ENCODE measurements at regions not wholly inside any gene's neighbourhood (a gene's known extent, or its start where the extent isn't known, plus 50 kb on each side); places are given as distances from the start of the nearest gene placed in this dataset.

DNA sequence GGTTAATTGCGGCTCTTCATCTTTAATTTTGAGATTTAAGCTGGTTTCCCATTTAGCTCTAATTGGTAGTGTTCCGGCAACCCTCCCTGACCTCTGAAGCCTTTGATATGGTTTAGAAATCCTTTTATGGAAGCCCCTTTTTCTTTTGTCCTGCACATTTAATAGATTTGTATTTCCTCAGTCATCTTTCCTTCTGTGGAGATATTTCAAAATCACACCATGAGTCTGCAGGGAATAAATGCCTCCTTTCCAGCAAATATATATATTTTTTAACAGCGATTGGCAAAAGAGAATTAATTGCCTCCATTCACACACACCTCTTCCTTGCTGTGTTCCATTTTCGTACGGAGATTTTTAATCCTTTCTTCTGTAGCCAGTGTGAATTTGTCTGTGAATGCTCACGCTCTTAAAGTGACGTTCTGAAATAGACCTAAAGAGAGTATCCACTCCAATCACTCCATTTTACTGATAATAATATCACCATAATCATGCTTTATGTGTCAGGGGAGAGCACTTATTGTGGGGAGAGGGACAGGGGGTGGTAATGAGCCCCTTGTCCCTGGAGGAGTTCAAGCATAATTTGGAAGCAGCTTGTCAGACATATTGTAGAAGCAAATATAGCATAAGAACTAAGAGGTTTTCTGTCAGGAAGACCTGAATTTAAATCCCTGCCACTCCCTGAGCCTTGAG is 142.5 kb upstream of the SYT13 start:
- H3K9ac ChIP-seq = no peak overlapping the region
- no peaks in the 10 kb centered on the region for H3K4me1 ChIP-seq (ENCODE audit: insufficient read depth)
- no peaks in the 10 kb centered on the region for H3F3A ChIP-seq (ENCODE audit: insufficient read depth)
- no peaks in the 10 kb centered on the region for H3K9me3 ChIP-seq (ENCODE audit: low read depth)
- peaks cover 57% of the 10 kb centered on the region for H3K27me3 ChIP-seq (replicated peaks; ENCODE audit: insufficient read depth)
- H3K9me2 ChIP-seq (ENCODE audit: insufficient read depth) = no peaks in the 10 kb centered on the region
- no peak overlapping the region for H3K4me2 ChIP-seq (ENCODE audit: unreplicated experiment)
- H3K36me3 ChIP-seq (ENCODE audit: low read depth) = no peaks in the 10 kb centered on the region
- in situ Hi-C loops (cut with MboI) = no loop called here
- no peak overlapping the region for H3K27ac ChIP-seq
- H3K4me3 ChIP-seq = no peak overlapping the region
- TF ChIP-seq EZH2phosphoT487 (IDR thresholded peaks at IDR 0.05; ENCODE audit: insufficient read depth, low read depth) = no peak
- no peak for TF ChIP-seq EZH2 (IDR thresholded peaks at IDR 0.05; ENCODE audit: insufficient read depth, poor library complexity, severe bottlenecking)
- DNase-seq = no peak
- WGBS, 2 experiments (ENCODE audit: low coverage in 1 of 2, low lambda C conversion rate in 2 of 2, missing lambda C conversion rate in 2 of 2) = 18 to 22% methylated on average over 7 of the region's 7 CpGs
- H4K20me1 ChIP-seq (ENCODE audit: insufficient read depth) = no peaks in the 10 kb centered on the region
- H2AFZ ChIP-seq = no peak overlapping the region
- no peaks in the 10 kb centered on the region for H3K79me2 ChIP-seq (ENCODE audit: insufficient read depth)

- H3K9me3 ChIP-seq (ENCODE audit: low read depth) = no peaks in the 10 kb centered on the region
- H3K4me2 ChIP-seq (ENCODE audit: unreplicated experiment) = no peak overlapping the region
- H3K4me3 ChIP-seq = no peak overlapping the region
- H3K9me2 ChIP-seq (ENCODE audit: insufficient read depth) = no peaks in the 10 kb centered on the region
- no peaks in the 10 kb centered on the region for H3F3A ChIP-seq (ENCODE audit: insufficient read depth)
- TF ChIP-seq EZH2phosphoT487 (IDR thresholded peaks at IDR 0.05; ENCODE audit: insufficient read depth, low read depth) = no peak
- no peak for TF ChIP-seq EZH2 (IDR thresholded peaks at IDR 0.05; ENCODE audit: insufficient read depth, poor library complexity, severe bottlenecking)
- peaks cover 54% of the 10 kb centered on the region for H3K27me3 ChIP-seq (replicated peaks; ENCODE audit: insufficient read depth)
- H3K36me3 ChIP-seq (ENCODE audit: low read depth) = no peaks in the 10 kb centered on the region
- no peak for DNase-seq
- H3K79me2 ChIP-seq (ENCODE audit: insufficient read depth) = no peaks in the 10 kb centered on the region
- no peak overlapping the region for H2AFZ ChIP-seq
- WGBS, 2 experiments (ENCODE audit: low coverage in 1 of 2, low lambda C conversion rate in 2 of 2, missing lambda C conversion rate in 2 of 2) = 8 to 10% methylated on average over 9 of the region's 9 CpGs
- no peaks in the 10 kb centered on the region for H3K4me1 ChIP-seq (ENCODE audit: insufficient read depth)
- in situ Hi-C loops (cut with MboI) = no loop called here
- no peak overlapping the region for H3K27ac ChIP-seq
- H4K20me1 ChIP-seq (ENCODE audit: insufficient read depth) = no peaks in the 10 kb centered on the region
- H3K9ac ChIP-seq = no peak overlapping the region
These were observed 142.0 kb upstream of the SYT13 start for GRCh38 chr11:45428116-45428515.

DNA sequence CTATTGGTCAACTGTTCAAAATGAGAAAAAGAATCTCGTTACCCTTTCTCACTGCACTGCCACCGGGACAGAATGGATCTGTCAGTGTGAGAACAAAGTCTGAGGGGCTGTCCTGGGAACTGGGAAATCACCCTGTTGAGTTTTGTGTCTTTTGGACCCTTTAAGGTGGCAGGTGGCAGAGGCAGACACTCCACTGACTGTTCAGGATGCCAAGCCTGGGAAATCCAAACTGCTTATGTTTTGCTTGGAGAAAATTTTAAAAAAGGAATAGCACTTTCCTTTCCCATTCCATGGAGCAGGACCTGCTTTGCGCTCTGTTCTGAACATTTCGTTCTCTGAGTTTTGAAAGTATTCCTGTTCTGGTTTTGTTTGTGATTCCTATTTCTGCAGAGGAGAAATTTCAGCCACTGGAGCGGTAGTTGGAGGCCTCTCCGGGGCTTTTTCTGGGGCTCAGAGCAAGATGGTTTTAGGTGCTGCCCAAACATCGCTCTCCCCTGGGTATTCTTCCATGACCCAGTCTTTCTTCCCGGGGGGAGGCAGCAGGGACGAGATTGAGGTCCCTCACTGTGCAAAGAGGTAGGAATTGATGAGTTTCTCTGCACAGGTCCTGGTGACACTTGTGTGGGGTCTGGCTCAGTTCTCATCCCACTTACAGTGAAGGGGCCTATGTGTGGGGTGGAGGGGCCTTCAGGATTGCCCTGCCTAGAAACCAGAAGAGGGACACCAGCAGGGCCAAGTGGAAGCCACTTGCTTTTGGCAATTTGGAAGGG is 138.5 kb upstream of the SYT13 start:
- no peaks in the 10 kb centered on the region for H3K4me1 ChIP-seq (ENCODE audit: insufficient read depth)
- in situ Hi-C loops (cut with MboI) = no loop called here
- no peak overlapping the region for H3K4me2 ChIP-seq (ENCODE audit: unreplicated experiment)
- no peak overlapping the region for H3K9ac ChIP-seq
- no peaks in the 10 kb centered on the region for H3K9me3 ChIP-seq (ENCODE audit: low read depth)
- H3K79me2 ChIP-seq (ENCODE audit: insufficient read depth) = no peaks in the 10 kb centered on the region
- H3F3A ChIP-seq (ENCODE audit: insufficient read depth) = no peaks in the 10 kb centered on the region
- no peak overlapping the region for H2AFZ ChIP-seq
- H3K4me3 ChIP-seq = no peak overlapping the region
- H4K20me1 ChIP-seq (ENCODE audit: insufficient read depth) = no peaks in the 10 kb centered on the region
- no peak overlapping the region for H3K27ac ChIP-seq
- WGBS, 2 experiments (ENCODE audit: low coverage in 1 of 2, low lambda C conversion rate in 2 of 2, missing lambda C conversion rate in 2 of 2) = 31 to 35% methylated on average over 9 of the region's 9 CpGs
- H3K27me3 ChIP-seq (replicated peaks; ENCODE audit: insufficient read depth) = peaks cover 37% of the 10 kb centered on the region
- H3K36me3 ChIP-seq (ENCODE audit: low read depth) = no peaks in the 10 kb centered on the region
- H3K9me2 ChIP-seq (ENCODE audit: insufficient read depth) = no peaks in the 10 kb centered on the region
- no peak for DNase-seq
- TF ChIP-seq EZH2phosphoT487 (IDR thresholded peaks at IDR 0.05; ENCODE audit: insufficient read depth, low read depth) (no peak), EZH2 (IDR thresholded peaks at IDR 0.05; ENCODE audit: insufficient read depth, poor library complexity, severe bottlenecking) (no peak)

DNA sequence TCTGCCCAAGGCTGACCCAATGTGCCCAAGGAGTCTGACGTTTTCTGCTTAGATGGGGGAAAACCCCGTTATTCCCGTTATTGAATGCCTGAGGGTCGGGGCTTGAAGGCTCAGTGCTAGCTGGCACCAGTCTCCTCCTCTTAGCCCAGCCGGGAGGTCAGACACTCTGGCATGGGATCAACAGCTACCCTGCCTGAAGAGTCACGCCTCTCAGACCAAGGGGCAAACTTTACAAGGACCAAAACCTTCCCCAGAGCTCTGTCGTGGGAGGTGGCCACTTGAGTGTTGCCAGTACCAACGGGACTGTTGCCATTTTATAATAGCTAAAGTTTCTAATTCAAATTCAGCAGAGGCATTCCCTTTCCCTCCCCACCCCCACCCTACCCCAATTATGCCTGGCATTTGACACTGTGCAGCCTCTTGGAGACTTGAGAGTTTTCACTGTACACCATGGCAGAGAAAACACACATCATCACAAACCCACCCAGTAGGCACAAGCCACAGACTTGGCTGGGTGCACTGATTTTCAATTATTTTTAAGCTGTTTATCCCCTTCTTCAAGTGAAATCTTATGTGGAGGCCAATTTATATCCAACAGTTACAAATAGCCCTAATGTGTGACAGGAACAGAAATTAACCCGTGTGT is 137.5 kb upstream of the SYT13 start:
- Histone ChIP-seq H3F3A (ENCODE audit: insufficient read depth) (no peaks in the 10 kb centered on the region), H3K4me3 (no peak overlapping the region), H4K20me1 (ENCODE audit: insufficient read depth) (no peaks in the 10 kb centered on the region), H3K36me3 (ENCODE audit: low read depth) (no peaks in the 10 kb centered on the region), H3K9me3 (ENCODE audit: low read depth) (no peaks in the 10 kb centered on the region), H3K4me1 (ENCODE audit: insufficient read depth) (no peaks in the 10 kb centered on the region), H3K27ac (no peak overlapping the region), H3K9me2 (ENCODE audit: insufficient read depth) (no peaks in the 10 kb centered on the region), H2AFZ (no peak overlapping the region), H3K79me2 (ENCODE audit: insufficient read depth) (no peaks in the 10 kb centered on the region), H3K27me3 (replicated peaks; ENCODE audit: insufficient read depth) (peaks cover 29% of the 10 kb centered on the region), H3K9ac (no peak overlapping the region), H3K4me2 (ENCODE audit: unreplicated experiment) (no peak overlapping the region)
- DNase-seq = no peak
- 4 to 5% methylated on average over 9 of the region's 9 CpGs for WGBS, 2 experiments (ENCODE audit: low coverage in 1 of 2, low lambda C conversion rate in 2 of 2, missing lambda C conversion rate in 2 of 2)
- TF ChIP-seq EZH2 (IDR thresholded peaks at IDR 0.05; ENCODE audit: insufficient read depth, poor library complexity, severe bottlenecking) = no peak
- no peak for TF ChIP-seq EZH2phosphoT487 (IDR thresholded peaks at IDR 0.05; ENCODE audit: insufficient read depth, low read depth)
- in situ Hi-C loops (cut with MboI) = no loop called here

Measured in GM23248 (cell line).